ENCODE measurements at regions not wholly inside any gene's neighbourhood (a gene's known extent, or its start where the extent isn't known, plus 50 kb on each side); places are given as distances from the start of the nearest gene placed in this dataset.

DNA sequence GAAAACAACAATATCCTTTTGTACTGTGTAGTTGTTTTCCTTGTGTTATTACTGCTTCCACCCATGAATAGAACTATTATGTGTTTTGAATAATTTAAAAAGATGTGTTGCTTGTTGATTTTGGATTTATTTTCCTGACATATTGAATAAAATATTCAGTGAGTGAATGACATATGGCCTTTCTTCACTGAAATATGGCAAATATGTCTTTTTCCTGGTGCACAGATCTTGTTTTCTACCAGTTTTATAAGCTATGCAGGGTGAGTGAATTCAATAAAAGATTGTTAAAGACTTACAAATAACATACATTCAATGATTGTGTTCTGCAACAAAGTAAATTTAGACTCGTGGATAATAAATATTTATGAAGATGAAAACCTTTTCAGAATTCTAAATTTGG, 1216.3 kb upstream of the ADGRL3 start:
- TF ChIP-seq, protein P1, sequence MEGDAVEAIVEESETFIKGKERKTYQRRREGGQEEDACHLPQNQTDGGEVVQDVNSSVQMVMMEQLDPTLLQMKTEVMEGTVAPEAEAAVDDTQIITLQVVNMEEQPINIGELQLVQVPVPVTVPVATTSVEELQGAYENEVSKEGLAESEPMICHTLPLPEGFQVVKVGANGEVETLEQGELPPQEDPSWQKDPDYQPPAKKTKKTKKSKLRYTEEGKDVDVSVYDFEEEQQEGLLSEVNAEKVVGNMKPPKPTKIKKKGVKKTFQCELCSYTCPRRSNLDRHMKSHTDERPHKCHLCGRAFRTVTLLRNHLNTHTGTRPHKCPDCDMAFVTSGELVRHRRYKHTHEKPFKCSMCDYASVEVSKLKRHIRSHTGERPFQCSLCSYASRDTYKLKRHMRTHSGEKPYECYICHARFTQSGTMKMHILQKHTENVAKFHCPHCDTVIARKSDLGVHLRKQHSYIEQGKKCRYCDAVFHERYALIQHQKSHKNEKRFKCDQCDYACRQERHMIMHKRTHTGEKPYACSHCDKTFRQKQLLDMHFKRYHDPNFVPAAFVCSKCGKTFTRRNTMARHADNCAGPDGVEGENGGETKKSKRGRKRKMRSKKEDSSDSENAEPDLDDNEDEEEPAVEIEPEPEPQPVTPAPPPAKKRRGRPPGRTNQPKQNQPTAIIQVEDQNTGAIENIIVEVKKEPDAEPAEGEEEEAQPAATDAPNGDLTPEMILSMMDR (IDR thresholded peaks at IDR 0.05), result no peak
- no peak for DNase-seq (ENCODE audit: extremely low spot score, unreplicated experiment)
- Mint-ChIP-seq H3K27ac (ENCODE audit: unreplicated experiment) (no peak overlapping the region), H3K27me3 (ENCODE audit: unreplicated experiment) (peaks cover 13% of the 10 kb centered on the region), H3K4me3 (ENCODE audit: unreplicated experiment) (no peak overlapping the region), H3K36me3 (ENCODE audit: unreplicated experiment) (no peaks in the 10 kb centered on the region), H3K9me3 (ENCODE audit: unreplicated experiment) (no peaks in the 10 kb centered on the region), H3K4me1 (ENCODE audit: unreplicated experiment) (no peaks in the 10 kb centered on the region)

DNA sequence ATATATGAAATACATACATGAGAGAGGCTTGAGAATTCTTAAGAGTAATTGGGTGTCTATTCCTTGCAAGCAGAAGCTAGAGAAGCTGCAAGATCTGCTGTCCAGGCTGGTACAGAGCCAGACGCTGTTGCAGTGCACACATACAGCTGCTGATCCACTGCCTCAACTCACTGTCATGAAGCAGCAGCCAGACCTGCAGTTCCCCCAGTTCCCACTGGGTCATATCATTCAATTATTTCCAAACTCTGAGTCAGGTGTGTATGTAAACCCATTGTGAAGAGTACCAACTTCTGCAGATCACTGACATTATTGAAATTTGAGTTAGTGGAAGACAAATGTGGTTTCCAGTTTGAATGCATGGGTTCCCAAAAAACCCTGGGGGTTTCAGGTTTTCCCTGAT, 1212.8 kb upstream of the ADGRL3 start:
- no peak overlapping the region for H3K27ac Mint-ChIP-seq (ENCODE audit: unreplicated experiment)
- DNase-seq (ENCODE audit: extremely low spot score, unreplicated experiment), result no peak
- H3K27me3 Mint-ChIP-seq (ENCODE audit: unreplicated experiment), result peaks cover 8% of the 10 kb centered on the region
- H3K36me3 Mint-ChIP-seq (ENCODE audit: unreplicated experiment), result no peaks in the 10 kb centered on the region
- TF ChIP-seq, protein P1 (IDR thresholded peaks at IDR 0.05), result no peak
- no peaks in the 10 kb centered on the region for H3K9me3 Mint-ChIP-seq (ENCODE audit: unreplicated experiment)
- no peaks in the 10 kb centered on the region for H3K4me1 Mint-ChIP-seq (ENCODE audit: unreplicated experiment)
- no peak overlapping the region for H3K4me3 Mint-ChIP-seq (ENCODE audit: unreplicated experiment)

DNA sequence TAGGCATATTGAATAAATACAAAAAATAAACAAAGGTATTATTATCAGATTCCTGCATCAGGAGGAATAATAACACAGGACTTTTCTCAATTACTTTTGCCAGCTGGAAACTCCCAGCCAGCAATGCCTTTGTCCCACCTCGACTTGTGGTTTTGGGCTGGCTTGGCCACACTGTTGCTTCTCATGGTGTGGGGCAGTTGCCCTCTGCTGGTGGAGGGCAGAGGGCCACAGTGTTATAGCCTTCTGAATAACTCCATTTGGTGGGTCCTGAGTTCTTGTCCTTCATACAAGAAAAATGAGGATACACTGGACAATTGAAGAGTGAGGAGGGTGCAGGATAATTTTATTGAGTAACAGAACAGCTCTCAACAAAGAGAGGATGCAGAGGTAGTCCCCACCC, 1206.0 kb upstream of the ADGRL3 start:
- Mint-ChIP-seq H3K9me3 (ENCODE audit: unreplicated experiment) (peaks cover 11% of the 10 kb centered on the region), H3K27ac (ENCODE audit: unreplicated experiment) (no peak overlapping the region), H3K4me3 (ENCODE audit: unreplicated experiment) (no peak overlapping the region), H3K27me3 (ENCODE audit: unreplicated experiment) (peaks cover 11% of the 10 kb centered on the region), H3K36me3 (ENCODE audit: unreplicated experiment) (no peaks in the 10 kb centered on the region), H3K4me1 (ENCODE audit: unreplicated experiment) (no peaks in the 10 kb centered on the region)
- DNase-seq (ENCODE audit: extremely low spot score, unreplicated experiment), result no peak
- TF ChIP-seq, protein P1 (IDR thresholded peaks at IDR 0.05), result no peak

DNA sequence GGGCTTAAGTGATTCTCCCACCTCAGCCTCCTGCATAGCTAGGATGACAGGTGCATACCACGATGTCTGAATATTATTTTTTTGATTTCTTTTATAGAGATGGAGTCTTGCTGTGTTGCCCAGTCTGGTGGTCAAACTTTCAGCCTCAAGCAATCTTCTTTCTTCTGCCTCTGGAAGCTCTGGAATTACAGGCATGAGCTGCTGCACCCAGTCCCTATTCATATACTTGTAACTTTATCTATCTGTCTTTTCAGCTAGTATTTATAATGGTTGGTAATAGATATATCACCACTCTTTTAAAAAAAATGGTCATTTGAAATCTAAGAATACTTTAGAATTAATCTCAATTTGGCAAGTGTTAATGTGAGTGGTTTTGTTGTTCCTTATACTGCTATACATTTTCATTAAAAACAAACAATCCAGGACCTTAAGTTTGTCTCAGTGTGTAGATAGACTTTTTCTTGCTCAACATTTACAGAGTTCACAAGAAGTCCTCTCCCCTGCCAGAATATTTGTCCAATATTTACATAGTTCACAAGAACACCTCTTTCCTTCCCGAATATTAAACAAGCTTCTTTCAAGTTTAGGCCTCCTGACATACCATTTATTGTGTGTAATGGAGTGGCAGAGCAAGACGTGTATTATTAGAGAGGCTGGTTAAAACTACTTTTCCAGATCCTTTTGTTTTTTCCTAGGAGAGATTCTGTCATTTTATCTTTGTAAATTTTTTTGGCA, 1197.4 kb upstream of the ADGRL3 start:
- H3K4me3 Mint-ChIP-seq (ENCODE audit: unreplicated experiment), result no peak overlapping the region

DNA sequence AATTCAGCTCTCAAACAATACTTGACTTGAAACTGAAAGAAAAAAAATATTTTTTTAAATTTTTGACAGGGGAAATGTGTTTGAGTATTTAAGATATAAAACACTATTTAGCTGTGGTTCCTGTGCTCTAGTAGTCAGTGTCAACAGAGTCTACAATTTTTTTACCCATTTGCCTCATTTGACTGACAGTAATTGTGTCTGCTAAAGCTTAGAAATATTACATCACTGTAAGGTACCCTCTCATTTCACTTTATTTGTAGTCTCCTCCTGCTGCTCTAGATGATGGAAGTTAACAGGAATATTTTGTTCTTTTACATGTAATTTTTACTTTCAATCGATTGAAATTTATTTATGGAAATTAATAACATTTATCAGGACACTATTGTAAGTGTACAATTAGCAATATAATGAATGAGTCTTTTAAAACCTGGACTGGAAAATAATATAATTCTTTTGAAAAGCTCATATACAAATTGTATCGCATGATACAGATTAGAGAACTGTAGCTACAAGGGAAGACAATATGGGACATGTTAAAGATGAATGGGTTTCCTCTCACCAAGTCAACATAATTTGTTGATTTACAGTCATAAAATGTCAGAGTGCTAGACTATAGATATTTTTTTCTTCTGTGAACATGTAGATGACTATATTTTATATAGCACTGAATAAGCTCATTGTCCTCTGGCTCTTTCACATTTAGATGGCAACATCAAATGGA, 1186.5 kb upstream of the ADGRL3 start:
- no peaks in the 10 kb centered on the region for H3K9me3 Mint-ChIP-seq (ENCODE audit: unreplicated experiment)
- no peaks in the 10 kb centered on the region for H3K4me1 Mint-ChIP-seq (ENCODE audit: unreplicated experiment)
- no peak overlapping the region for H3K4me3 Mint-ChIP-seq (ENCODE audit: unreplicated experiment)
- H3K36me3 Mint-ChIP-seq (ENCODE audit: unreplicated experiment), result no peaks in the 10 kb centered on the region
- H3K27ac Mint-ChIP-seq (ENCODE audit: unreplicated experiment), result no peak overlapping the region
- TF ChIP-seq, protein P1 (IDR thresholded peaks at IDR 0.05), result no peak
- peaks cover 2% of the 10 kb centered on the region for H3K27me3 Mint-ChIP-seq (ENCODE audit: unreplicated experiment)
- no peak for DNase-seq (ENCODE audit: extremely low spot score, unreplicated experiment)

More for the DNA sequence above, 1197.4 kb upstream of the ADGRL3 start:
- H3K27ac Mint-ChIP-seq (ENCODE audit: unreplicated experiment), result no peak overlapping the region
- no peak for DNase-seq (ENCODE audit: extremely low spot score, unreplicated experiment)
- H3K36me3 Mint-ChIP-seq (ENCODE audit: unreplicated experiment), result no peaks in the 10 kb centered on the region
- no peaks in the 10 kb centered on the region for H3K9me3 Mint-ChIP-seq (ENCODE audit: unreplicated experiment)
- H3K4me1 Mint-ChIP-seq (ENCODE audit: unreplicated experiment), result no peaks in the 10 kb centered on the region
- TF ChIP-seq, protein P1 (IDR thresholded peaks at IDR 0.05), result no peak
- peaks cover 4% of the 10 kb centered on the region for H3K27me3 Mint-ChIP-seq (ENCODE audit: unreplicated experiment)
